ENCODE measurements at regions not wholly inside any gene's neighbourhood (a gene's known extent, or its start where the extent isn't known, plus 50 kb on each side); places are given as distances from the start of the nearest gene placed in this dataset.

GRCh38 chr1:96349896-96350295 lies 371.7 kb upstream of the PTBP2 start:
- TF ChIP-seq CTCF (IDR thresholded peaks at IDR 0.05; ENCODE audit: insufficient read depth, low read depth, low read length) (no peak), EZH2 (IDR thresholded peaks at IDR 0.05; ENCODE audit: insufficient read depth, low read length) (no peak)

All from astrocyte (in vitro differentiated cells and primary cell).